ENCODE measurements at regions not wholly inside any gene's neighbourhood (a gene's known extent, or its start where the extent isn't known, plus 50 kb on each side); places are given as distances from the start of the nearest gene placed in this dataset.

- no peak for TF ChIP-seq CTCF (IDR thresholded peaks at IDR 0.05)
- no peak for TF ChIP-seq POLR2A (IDR thresholded peaks at IDR 0.05)
Measured at GRCh38 chr2:19753818-19754217, 148.0 kb downstream of the TTC32 start.

Data from adrenal gland (tissue), 5 donors.